Ovary (tissue), 7 donors: ENCODE measurements at regions not wholly inside any gene's neighbourhood (a gene's known extent, or its start where the extent isn't known, plus 50 kb on each side); places are given as distances from the start of the nearest gene placed in this dataset.
"Not testable (repeated sequence)": the region's sequence is repeated elsewhere in the genome, so short reads cannot be mapped to it uniquely, and the experiment has no call there.

Experiments
- DNase-seq, 5 donors: peaks; one replicate each; pipeline ENCODE4 v3.0.0-alpha.2; 2019 to 2020
- H3K27ac ChIP-seq, 2 donors: fragments of 200-600 bp; one replicate each; pipeline versions ENCODE4 v1.5.1 to v1.8.0; 2019 to 2022
- H3K27me3 ChIP-seq: fragments of 200-600 bp; one replicate; pipeline ENCODE4 v1.8.0; 2022
- H3K36me3 ChIP-seq: fragments of 200-600 bp; sonication (generic); one replicate; pipeline ENCODE4 v1.5.1; 2019
- H3K4me1 ChIP-seq: one replicate; pipeline ENCODE4 v1.8.1; 2013; ENCODE audit warnings: mild to moderate bottlenecking, moderate library complexity; ENCODE audit not compliant: insufficient read depth
- H3K4me3 ChIP-seq: fragments of 200-600 bp; sonication (generic); one replicate; pipeline ENCODE4 v1.5.1; 2017
- H3K9me3 ChIP-seq, 2 donors: fragments of 200-600 bp in 1 of 2; sonication (generic) in 1 of 2; one replicate each; pipeline versions ENCODE4 v1.5.1 to v1.8.1; 2013 to 2019; ENCODE audit warnings: mild to moderate bottlenecking in 1 of 2, moderate library complexity in 1 of 2
- CTCF ChIP-seq, 3 donors: fragments of 450-650 bp in 2 of 3; fragments of 200-600 bp in 1 of 3; IDR thresholded peaks; one replicate each; pipeline versions ENCODE4 v1.5.1 to v1.8.0; 2016 to 2022; ENCODE audit warnings: antibody characterized with exemption in 3 of 3, mild to moderate bottlenecking in 1 of 3
- EP300 ChIP-seq: sonication (generic); formaldehyde crosslinking; IDR thresholded peaks from one replicate; pipeline ENCODE4 v1.6.1; 2017; ENCODE audit warnings: antibody characterized with exemption
- POLR2A ChIP-seq: fragments of 450-650 bp; IDR thresholded peaks from one replicate; pipeline ENCODE4 v1.6.1; 2017; ENCODE audit warnings: antibody characterized with exemption, mild to moderate bottlenecking, moderate library complexity
- WGBS, 3 donors: extraction: QIAGEN DNeasy Blood & Tissue Kit in 1 of 3; methylation state at CpG; one replicate each; pipeline versions ENCODE4 v1.1.5 to v1.1.7; 2013 to 2017; 5-methylcytosine and 5-hydroxymethylcytosine counted together
- intact Hi-C, 4 donors: fragments of 100-400 bp; cut with DNase I; formaldehyde crosslinking; loops; one replicate each; pipeline versions ENCODE4 v1.11.0 to v1.15.1; 2022 to 2023
- donor health status: DM: no; HTN: no; CAD: no; lungs with moderate emphysema.
- donor health status: DM: no; HTN: no; CAD: no.
- donor health status: Bipolar disorder and iron deficiency.
- donor health status: DM: no; HTN: no; CAD: no.
- donor health status: DM: yes; HTN: yes; CAD: no.

GRCh38 chr2:184322615-184323014 lies 275.7 kb upstream of the ZNF804A start:
- Histone ChIP-seq H3K27ac (no peak overlapping the region), H3K36me3 (no peaks in the 10 kb centered on the region), H3K4me1 (no peaks in the 10 kb centered on the region), H3K4me3 (no peak overlapping the region), H3K9me3 (no peaks in the 10 kb centered on the region), H3K27me3 (peaks cover 3% of the 10 kb centered on the region)
- WGBS, 3 donors = 81 to 84% (median 81%) methylated on average over 3 of the region's 3 CpGs
- no peak for TF ChIP-seq POLR2A
- TF ChIP-seq CTCF (IDR thresholded peaks at IDR 0.05) = no peak
- no peak for TF ChIP-seq EP300
- intact Hi-C loops = no loop called here
- DNase-seq = no peak

GRCh38 chr2:184326066-184326465 lies 272.3 kb upstream of the ZNF804A start:
- H3K36me3 ChIP-seq = no peaks in the 10 kb centered on the region
- no peak for DNase-seq
- 91 to 95% (median 92%) methylated on average over 2 of the region's 2 CpGs for WGBS, 3 donors
- H3K4me3 ChIP-seq = no peak overlapping the region
- TF ChIP-seq CTCF (IDR thresholded peaks at IDR 0.05) (no peak), EP300 (no peak), POLR2A (no peak)
- intact Hi-C loops = no loop called here
- H3K4me1 ChIP-seq = no peaks in the 10 kb centered on the region
- no peaks in the 10 kb centered on the region for H3K27me3 ChIP-seq
- no peak overlapping the region for H3K27ac ChIP-seq
- no peaks in the 10 kb centered on the region for H3K9me3 ChIP-seq

- H3K4me1 ChIP-seq, H3K27me3 ChIP-seq, H3K36me3 ChIP-seq, H3K4me3 ChIP-seq, H3K27ac ChIP-seq, intact Hi-C loops, H3K9me3 ChIP-seq: not testable (repeated sequence)
- 85 to 90% (median 88%) methylated on average over 30 of the region's 30 CpGs for WGBS, 3 donors
- DNase-seq = peak in 1 of 5 donors; percentile 9
These were observed 270.5 kb upstream of the ZNF804A start for GRCh38 chr2:184327805-184328204.

- DNase-seq = peak in 1 of 5 donors; percentile 2
- H3K36me3 ChIP-seq, H3K4me1 ChIP-seq, H3K27ac ChIP-seq, H3K27me3 ChIP-seq, H3K9me3 ChIP-seq, intact Hi-C loops, H3K4me3 ChIP-seq: not testable (repeated sequence)
- 95 to 97% (median 96%) methylated on average over 18 of the region's 18 CpGs for WGBS, 3 donors
These were observed 267.8 kb upstream of the ZNF804A start for GRCh38 chr2:184330561-184330960.

- WGBS, 3 donors = 47 to 53% (median 48%) methylated on average over 1 of the region's 1 CpG
- H3K9me3 ChIP-seq = no peaks in the 10 kb centered on the region
- H3K27ac ChIP-seq = no peak overlapping the region
- intact Hi-C loops = no loop called here
- H3K4me3 ChIP-seq = no peak overlapping the region
- no peak for TF ChIP-seq EP300
- TF ChIP-seq POLR2A = no peak
- no peak for TF ChIP-seq CTCF (IDR thresholded peaks at IDR 0.05)
- no peaks in the 10 kb centered on the region for H3K4me1 ChIP-seq
- no peak for DNase-seq
- H3K27me3 ChIP-seq = no peaks in the 10 kb centered on the region
- H3K36me3 ChIP-seq = no peaks in the 10 kb centered on the region
These were observed 261.6 kb upstream of the ZNF804A start for GRCh38 chr2:184336688-184337087.

GRCh38 chr2:184338771-184339170 lies 259.6 kb upstream of the ZNF804A start:
- Histone ChIP-seq H3K9me3 (no peaks in the 10 kb centered on the region), H3K4me3 (no peak overlapping the region), H3K27me3 (no peaks in the 10 kb centered on the region), H3K27ac (no peak overlapping the region), H3K4me1 (no peaks in the 10 kb centered on the region), H3K36me3 (no peaks in the 10 kb centered on the region)
- DNase-seq = no peak
- whole genome bisulfite sequencing, 3 donors = 19 to 30% (median 24%) methylated on average over 3 of the region's 3 CpGs
- intact Hi-C loops = no loop called here
- no peak for TF ChIP-seq EP300
- TF ChIP-seq CTCF (IDR thresholded peaks at IDR 0.05) = no peak
- no peak for TF ChIP-seq POLR2A
